Endothelial cell of umbilical vein (primary cell): ENCODE measurements at regions not wholly inside any gene's neighbourhood (a gene's known extent, or its start where the extent isn't known, plus 50 kb on each side); places are given as distances from the start of the nearest gene placed in this dataset.

ENCODE experiments used
- BruUV-seq: library from RNA; stranded (reverse); fragments of 400-500 nt; replicated peaks from 2 replicates; lab custom pipeline; 2021; lab: Mats Ljungman, UMichigan
- CTCF ChIA-PET: fragments of 300-600, 350-600 bp; sonication (Branson Sonifier 250); formaldehyde crosslinking; loops from one replicate; lab custom pipeline; 2021; ENCODE audit warnings: antibody characterized with exemption, inconsistent platforms; lab: Charles Lee
- POLR2A ChIA-PET: fragments of 300-600, 350-600 bp; sonication (Branson Sonifier 250); formaldehyde crosslinking; loops from one replicate; lab custom pipeline; 2021; ENCODE audit warnings: antibody characterized with exemption, inconsistent platforms; lab: Charles Lee
- DNase-seq: peaks from one replicate; pipeline ENCODE4 v3.0.0-alpha.2; 2011; ENCODE audit warnings: low read depth, low spot score
- FAIRE-seq: peaks from 2 replicates; lab custom pipeline; 2011; peaks lifted over from hg19 to GRCh38; lab: Jason Lieb, UNC
- H2AFZ ChIP-seq: 2 replicates; pipeline ENCODE4 v1.6.0; 2012; ENCODE audit warnings: low read depth, low read length, control low read depth, inconsistent platforms
- H3K27ac ChIP-seq: 2 replicates; pipeline ENCODE4 v1.5.1; 2011; ENCODE audit warnings: low read depth, mild to moderate bottlenecking, control low read depth, low read length, moderate library complexity; ENCODE audit not compliant: insufficient read depth
- H3K27me3 ChIP-seq, 2 experiments: 2 replicates each; pipeline versions ENCODE4 v1.6.0 to v1.6.1; 2011; ENCODE audit warnings: low read length in 2 of 2, mixed read lengths in 1 of 2; ENCODE audit not compliant: control insufficient read depth in 2 of 2, insufficient read depth in 2 of 2
- H3K36me3 ChIP-seq, 2 experiments: 2 replicates in 1 of 2; 3 replicates in 1 of 2; pipeline ENCODE4 v1.5.1; 2011; ENCODE audit warnings: low read length in 2 of 2, mild to moderate bottlenecking in 1 of 2, moderate library complexity in 1 of 2; ENCODE audit not compliant: control insufficient read depth in 2 of 2, insufficient read depth in 2 of 2; ENCODE audit errors: extremely low read depth in 1 of 2
- H3K4me1 ChIP-seq: 3 replicates; pipeline ENCODE4 v1.5.1; 2011; ENCODE audit warnings: mild to moderate bottlenecking, low read length; ENCODE audit not compliant: control insufficient read depth, insufficient read depth; ENCODE audit errors: extremely low read depth
- H3K4me2 ChIP-seq: 2 replicates; pipeline ENCODE4 v1.6.1; 2011; ENCODE audit warnings: low read length, control low read depth, mixed read lengths; ENCODE audit not compliant: insufficient read depth
- H3K4me3 ChIP-seq, 3 experiments: fragments of 200-600 bp in 1 of 3; sonication (generic), shearing (Covaris generic) in 1 of 3; replicated peaks in 1 of 3; 2 replicates each; pipeline ENCODE4 v1.5.1; 2011 to 2016; ENCODE audit warnings: control low read depth in 3 of 3, low read length in 3 of 3, mild to moderate bottlenecking in 2 of 3, inconsistent platforms in 1 of 3, low read depth in 1 of 3, moderate library complexity in 1 of 3; ENCODE audit not compliant: insufficient read depth in 1 of 3
- H3K79me2 ChIP-seq: 2 replicates; pipeline ENCODE4 v1.6.0; 2012; ENCODE audit warnings: low read length, inconsistent platforms; ENCODE audit not compliant: control insufficient read depth, insufficient read depth
- H3K9ac ChIP-seq: replicated peaks from 2 replicates; pipeline ENCODE3; 2011; ENCODE audit warnings: low read length, control low read depth; ENCODE audit not compliant: insufficient read depth; ENCODE audit errors: extremely low read depth
- H3K9me1 ChIP-seq: replicated peaks from 3 replicates; pipeline ENCODE4 v1.6.0; 2011; ENCODE audit warnings: mild to moderate bottlenecking, low read length; ENCODE audit not compliant: control insufficient read depth, insufficient read depth; ENCODE audit errors: extremely low read depth
- H3K9me3 ChIP-seq: replicated peaks from 2 replicates; pipeline ENCODE4 v1.5.1; 2012; ENCODE audit warnings: low read length, inconsistent platforms; ENCODE audit not compliant: control insufficient read depth, insufficient read depth
- H4K20me1 ChIP-seq: replicated peaks from 2 replicates; pipeline ENCODE3; 2011; ENCODE audit warnings: mild to moderate bottlenecking, low read length; ENCODE audit not compliant: control insufficient read depth, insufficient read depth; ENCODE audit errors: extremely low read depth
- EZH2 ChIP-seq: IDR thresholded peaks from 2 replicates; pipeline ENCODE4 v1.6.1; 2012; ENCODE audit warnings: borderline replicate concordance, low read depth, mild to moderate bottlenecking, moderate library complexity, low read length, inconsistent platforms; ENCODE audit not compliant: severe bottlenecking
- FOS ChIP-seq: IDR thresholded peaks from 2 replicates; pipeline ENCODE4 v1.6.1; 2011; ENCODE audit warnings: mild to moderate bottlenecking, low read length, moderate library complexity, borderline replicate concordance; ENCODE audit not compliant: insufficient read depth
- GATA2 ChIP-seq: IDR thresholded peaks from 2 replicates; pipeline ENCODE4 v1.7.0; 2011; ENCODE audit warnings: low read depth, mild to moderate bottlenecking, moderate library complexity, mixed read lengths, low read length; ENCODE audit not compliant: insufficient read length, insufficient read depth
- JUN ChIP-seq: IDR thresholded peaks from 2 replicates; pipeline ENCODE4 v1.6.1; 2011; ENCODE audit warnings: borderline replicate concordance, low read depth; ENCODE audit not compliant: insufficient read length, insufficient read depth
- MYC ChIP-seq: IDR thresholded peaks from one replicate; pipeline ENCODE4 v1.6.1; 2011; ENCODE audit warnings: mild to moderate bottlenecking, low read depth, low read length
- POLR2A ChIP-seq: IDR thresholded peaks from 2 replicates; pipeline ENCODE4 v1.6.1; 2012; ENCODE audit warnings: low read depth, mild to moderate bottlenecking, control low read depth, low read length
- POLR2AphosphoS5 ChIP-seq: IDR thresholded peaks from 2 replicates; pipeline ENCODE4 v1.6.1; 2012; ENCODE audit warnings: low read depth, mild to moderate bottlenecking, control low read depth, low read length, moderate library complexity; ENCODE audit not compliant: insufficient read depth
- dilution Hi-C: fragments of 300-500 bp; cut with MboI; formaldehyde crosslinking; loops from one replicate; pipeline ENCODE4 v1.15.0; 2019; ENCODE audit warnings: low sequenced_read_pairs; ENCODE audit not compliant: extremely low pct_ligation_motif_present
- intact Hi-C: fragments of 100-400 bp; cut with micrococcal nuclease; formaldehyde crosslinking; loops from one replicate; pipeline ENCODE4 v1.10.0; 2022
- TF ChIP-seq, protein P1 (sequence below), 2 donors: IDR thresholded peaks; 1 replicate in 1 of 2; 2 replicates in 1 of 2; pipeline ENCODE4 v1.5.1; 2011; ENCODE audit warnings: low read length in 2 of 2, mild to moderate bottlenecking in 2 of 2, moderate library complexity in 2 of 2, control low read depth in 1 of 2, inconsistent platforms in 1 of 2, low read depth in 1 of 2; ENCODE audit not compliant: insufficient read depth in 1 of 2; ENCODE audit errors: extremely low read depth in 1 of 2
- TF ChIP-seq, protein P2 (sequence below): IDR thresholded peaks from 2 replicates; pipeline ENCODE4 v1.6.1; 2011; ENCODE audit not compliant: insufficient read depth, insufficient read length

DNA sequence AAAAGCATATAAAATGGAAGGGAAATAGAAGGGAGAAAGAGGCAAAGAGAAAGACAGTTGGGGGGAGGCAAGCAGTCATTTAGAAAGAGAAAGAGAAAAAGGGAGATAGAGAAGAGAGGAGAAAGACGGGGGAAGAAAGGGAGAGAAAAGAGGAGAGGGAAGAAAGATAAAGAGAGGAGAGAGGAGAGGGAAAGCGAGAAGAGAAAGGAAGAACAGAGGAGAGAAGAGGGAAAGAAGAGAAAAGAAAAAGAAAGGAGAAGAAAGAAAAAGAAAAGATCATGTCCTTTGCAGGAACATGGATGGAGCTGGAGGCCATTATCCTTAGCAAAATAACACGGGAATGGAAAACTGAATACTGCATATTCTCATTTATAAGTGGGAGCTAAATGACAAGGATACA, 247.7 kb downstream of the MIAT start:
- no peak for DNase-seq
- Histone ChIP-seq H4K20me1 (no peaks in the 10 kb centered on the region), H3K79me2 (no peaks in the 10 kb centered on the region), H3K9ac (no peak overlapping the region), H3K4me3 (no peak overlapping the region), H3K9me3 (no peaks in the 10 kb centered on the region), H3K4me1 (no peaks in the 10 kb centered on the region), H3K36me3 (no peaks in the 10 kb centered on the region), H3K9me1 (no peaks in the 10 kb centered on the region), H3K4me2 (no peak overlapping the region), H3K27me3 (peaks cover 0 to 3% of the 10 kb centered on the region in 2 experiments), H3K27ac (no peak overlapping the region), H2AFZ (no peak overlapping the region)
- dilution Hi-C loops: no loop called here
- FAIRE-seq: no peak
- no TSS peak for BruUV-seq
- POLR2A ChIA-PET: no interaction called here
- CTCF ChIA-PET: no interaction called here
- intact Hi-C loops: no loop called here
- TF ChIP-seq, protein P1, sequence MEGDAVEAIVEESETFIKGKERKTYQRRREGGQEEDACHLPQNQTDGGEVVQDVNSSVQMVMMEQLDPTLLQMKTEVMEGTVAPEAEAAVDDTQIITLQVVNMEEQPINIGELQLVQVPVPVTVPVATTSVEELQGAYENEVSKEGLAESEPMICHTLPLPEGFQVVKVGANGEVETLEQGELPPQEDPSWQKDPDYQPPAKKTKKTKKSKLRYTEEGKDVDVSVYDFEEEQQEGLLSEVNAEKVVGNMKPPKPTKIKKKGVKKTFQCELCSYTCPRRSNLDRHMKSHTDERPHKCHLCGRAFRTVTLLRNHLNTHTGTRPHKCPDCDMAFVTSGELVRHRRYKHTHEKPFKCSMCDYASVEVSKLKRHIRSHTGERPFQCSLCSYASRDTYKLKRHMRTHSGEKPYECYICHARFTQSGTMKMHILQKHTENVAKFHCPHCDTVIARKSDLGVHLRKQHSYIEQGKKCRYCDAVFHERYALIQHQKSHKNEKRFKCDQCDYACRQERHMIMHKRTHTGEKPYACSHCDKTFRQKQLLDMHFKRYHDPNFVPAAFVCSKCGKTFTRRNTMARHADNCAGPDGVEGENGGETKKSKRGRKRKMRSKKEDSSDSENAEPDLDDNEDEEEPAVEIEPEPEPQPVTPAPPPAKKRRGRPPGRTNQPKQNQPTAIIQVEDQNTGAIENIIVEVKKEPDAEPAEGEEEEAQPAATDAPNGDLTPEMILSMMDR (IDR thresholded peaks at IDR 0.05; ENCODE audit: extremely low read depth in 1 of 2, insufficient read depth in 1 of 2, low read depth in 1 of 2, low read length in 2 of 2): no peak
- TF ChIP-seq FOS: no peak
- TF ChIP-seq GATA2: no peak
- TF ChIP-seq POLR2AphosphoS5: no peak
- TF ChIP-seq MYC: no peak
- TF ChIP-seq JUN: no peak
- TF ChIP-seq POLR2A: no peak
- TF ChIP-seq, protein P2, sequence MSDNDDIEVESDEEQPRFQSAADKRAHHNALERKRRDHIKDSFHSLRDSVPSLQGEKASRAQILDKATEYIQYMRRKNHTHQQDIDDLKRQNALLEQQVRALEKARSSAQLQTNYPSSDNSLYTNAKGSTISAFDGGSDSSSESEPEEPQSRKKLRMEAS: no peak
- no peak for TF ChIP-seq EZH2
